Osteoblast (primary cell): ENCODE measurements at regions not wholly inside any gene's neighbourhood (a gene's known extent, or its start where the extent isn't known, plus 50 kb on each side); places are given as distances from the start of the nearest gene placed in this dataset.
"Not testable (repeated sequence)": the region's sequence is repeated elsewhere in the genome, so short reads cannot be mapped to it uniquely, and the experiment has no call there.

Source experiments
- DNase-seq: peaks from one replicate; pipeline ENCODE4 v3.0.0; 2011; ENCODE audit warnings: low spot score, mixed read lengths; ENCODE audit not compliant: insufficient read length; ENCODE audit errors: missing footprints
- H2AFZ ChIP-seq: 2 replicates; pipeline ENCODE4 v1.6.0; 2011; ENCODE audit warnings: mild to moderate bottlenecking, low read length
- H3K27ac ChIP-seq: 2 replicates; pipeline ENCODE4 v1.5.1; 2011; ENCODE audit warnings: mild to moderate bottlenecking, low read depth, low read length, moderate library complexity
- H3K27me3 ChIP-seq: 2 replicates; pipeline ENCODE4 v1.6.0; 2012; ENCODE audit warnings: mild to moderate bottlenecking, control low read depth, inconsistent platforms, low read length, moderate library complexity; ENCODE audit not compliant: insufficient read depth
- H3K36me3 ChIP-seq: 2 replicates; pipeline ENCODE4 v1.5.1; 2011; ENCODE audit warnings: mild to moderate bottlenecking, low read length, control low read depth, moderate library complexity; ENCODE audit not compliant: insufficient read depth
- H3K4me1 ChIP-seq: 2 replicates; pipeline ENCODE4 v1.5.1; 2011; ENCODE audit warnings: mild to moderate bottlenecking, low read length, control low read depth, moderate library complexity; ENCODE audit not compliant: insufficient read depth
- H3K4me2 ChIP-seq: 2 replicates; pipeline ENCODE4 v1.6.0; 2011; ENCODE audit warnings: mild to moderate bottlenecking, low read length; ENCODE audit not compliant: insufficient read depth
- H3K4me3 ChIP-seq: fragments of 200-600 bp; sonication (generic); 3 replicates; pipeline ENCODE4 v1.5.1; 2012; ENCODE audit warnings: mild to moderate bottlenecking, low read length, inconsistent platforms; ENCODE audit not compliant: insufficient read depth
- H3K79me2 ChIP-seq: 2 replicates; pipeline ENCODE4 v1.6.0; 2012; ENCODE audit warnings: mild to moderate bottlenecking, low read length, control low read depth, inconsistent platforms; ENCODE audit not compliant: insufficient read depth
- H3K9me3 ChIP-seq: 2 replicates; pipeline ENCODE4 v1.5.1; 2011; ENCODE audit warnings: low read depth, low read length, control low read depth
- H4K20me1 ChIP-seq: 2 replicates; pipeline ENCODE4 v1.6.0; 2012; ENCODE audit warnings: mild to moderate bottlenecking, low read length, control low read depth; ENCODE audit not compliant: insufficient read depth
- TF ChIP-seq, protein P1 (sequence below): IDR thresholded peaks from 2 replicates; pipeline ENCODE4 v1.5.1; 2011; ENCODE audit warnings: mild to moderate bottlenecking, low read depth, low read length, moderate library complexity; ENCODE audit errors: extremely low read depth

DNA sequence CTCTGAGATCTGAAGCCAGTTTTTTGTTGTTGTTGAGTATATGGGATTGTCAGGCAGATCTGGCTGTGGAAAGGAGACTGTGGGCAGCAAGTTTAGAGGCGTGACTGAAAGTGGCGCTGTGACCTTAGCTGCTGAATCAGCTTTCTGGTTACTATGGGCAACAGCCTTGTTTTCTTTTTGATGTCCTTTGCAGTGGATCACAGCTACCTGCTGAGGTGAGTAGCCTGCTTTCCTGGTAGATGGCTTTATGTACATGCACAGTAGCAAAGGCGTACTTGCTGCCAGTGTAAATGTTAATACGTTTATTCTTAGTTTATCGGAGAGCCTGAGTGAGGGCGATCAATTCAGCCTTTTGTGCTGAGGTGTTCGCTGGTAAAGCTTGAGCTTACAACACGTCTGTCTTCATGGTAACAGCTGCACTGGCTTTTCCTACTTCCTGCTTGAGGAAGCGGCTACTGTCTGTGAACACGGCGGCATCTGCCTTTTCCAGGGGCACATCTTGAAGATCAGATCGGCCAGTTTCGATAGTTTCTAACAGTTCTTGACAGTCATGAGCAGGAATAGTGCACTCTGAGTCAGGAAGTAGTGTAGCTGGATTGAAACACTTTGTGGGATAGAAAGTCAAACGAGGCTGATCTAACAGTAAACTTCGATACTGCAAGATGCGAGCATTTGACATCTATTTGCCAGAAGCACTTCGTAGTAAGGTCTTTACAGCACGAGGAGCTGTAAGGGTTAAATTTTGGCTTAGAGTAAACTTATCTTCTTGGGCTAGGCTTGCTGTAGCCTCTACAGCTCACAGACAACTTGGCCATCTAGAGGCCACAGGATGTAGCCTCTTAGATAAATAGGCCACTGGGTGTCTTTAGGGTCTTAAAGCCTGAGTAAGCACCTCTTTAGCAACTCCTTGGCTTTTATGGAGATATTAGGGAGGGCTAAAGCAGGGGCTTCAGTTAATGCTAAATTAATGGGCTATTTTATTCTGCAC lies 161.1 kb upstream of the FRG2C start:
- TF ChIP-seq, protein P1, sequence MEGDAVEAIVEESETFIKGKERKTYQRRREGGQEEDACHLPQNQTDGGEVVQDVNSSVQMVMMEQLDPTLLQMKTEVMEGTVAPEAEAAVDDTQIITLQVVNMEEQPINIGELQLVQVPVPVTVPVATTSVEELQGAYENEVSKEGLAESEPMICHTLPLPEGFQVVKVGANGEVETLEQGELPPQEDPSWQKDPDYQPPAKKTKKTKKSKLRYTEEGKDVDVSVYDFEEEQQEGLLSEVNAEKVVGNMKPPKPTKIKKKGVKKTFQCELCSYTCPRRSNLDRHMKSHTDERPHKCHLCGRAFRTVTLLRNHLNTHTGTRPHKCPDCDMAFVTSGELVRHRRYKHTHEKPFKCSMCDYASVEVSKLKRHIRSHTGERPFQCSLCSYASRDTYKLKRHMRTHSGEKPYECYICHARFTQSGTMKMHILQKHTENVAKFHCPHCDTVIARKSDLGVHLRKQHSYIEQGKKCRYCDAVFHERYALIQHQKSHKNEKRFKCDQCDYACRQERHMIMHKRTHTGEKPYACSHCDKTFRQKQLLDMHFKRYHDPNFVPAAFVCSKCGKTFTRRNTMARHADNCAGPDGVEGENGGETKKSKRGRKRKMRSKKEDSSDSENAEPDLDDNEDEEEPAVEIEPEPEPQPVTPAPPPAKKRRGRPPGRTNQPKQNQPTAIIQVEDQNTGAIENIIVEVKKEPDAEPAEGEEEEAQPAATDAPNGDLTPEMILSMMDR, result peak; percentile 32
- Histone ChIP-seq H3K4me3 (peak overlapping the region; percentile 60), H2AFZ (peak overlapping the region; percentile 80), H3K4me2 (peak overlapping the region; percentile 79)
- not testable (repeated sequence) for H4K20me1 ChIP-seq, H3K27me3 ChIP-seq, H3K4me1 ChIP-seq, H3K9me3 ChIP-seq, H3K36me3 ChIP-seq, H3K27ac ChIP-seq, DNase-seq, H3K79me2 ChIP-seq

DNA sequence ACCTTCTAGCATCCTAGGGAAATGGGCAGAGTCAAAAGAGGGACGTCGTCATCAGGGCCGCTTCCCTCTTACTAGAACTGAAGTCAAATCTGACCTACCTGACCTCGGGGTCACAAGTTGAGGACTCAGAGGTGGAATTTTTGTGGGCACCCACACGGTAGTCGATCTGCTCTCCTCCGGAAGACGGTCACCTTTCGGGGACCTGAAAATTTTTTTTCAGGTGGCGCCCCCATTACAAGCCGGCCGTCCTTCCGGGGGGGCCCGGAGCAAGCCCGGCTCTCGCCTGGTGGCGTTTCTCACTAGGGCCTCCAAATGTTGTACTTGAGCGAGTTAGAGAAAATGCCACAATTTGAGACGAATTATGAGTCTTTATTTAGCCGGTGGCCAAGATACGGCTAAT lies 157.5 kb upstream of the FRG2C start:
- no peak overlapping the region for H3K4me3 ChIP-seq
- peaks cover 3% of the 10 kb centered on the region for H3K4me1 ChIP-seq
- no peaks in the 10 kb centered on the region for H3K9me3 ChIP-seq
- no peak overlapping the region for H2AFZ ChIP-seq
- no peak overlapping the region for H3K4me2 ChIP-seq
- TF ChIP-seq, protein P1, result no peak
- DNase-seq, result no peak
- H3K27ac ChIP-seq, result no peak overlapping the region
- H3K27me3 ChIP-seq, result no peaks in the 10 kb centered on the region
- H3K79me2 ChIP-seq, result no peaks in the 10 kb centered on the region
- no peaks in the 10 kb centered on the region for H3K36me3 ChIP-seq
- H4K20me1 ChIP-seq, result no peaks in the 10 kb centered on the region

- H3K9me3 ChIP-seq, H3K27ac ChIP-seq, H3K4me3 ChIP-seq, H2AFZ ChIP-seq, DNase-seq, H3K79me2 ChIP-seq, H3K36me3 ChIP-seq, H3K27me3 ChIP-seq, H3K4me2 ChIP-seq, H3K4me1 ChIP-seq, H4K20me1 ChIP-seq: not testable (repeated sequence)
These were observed 156.2 kb upstream of the FRG2C start for GRCh38 chr3:75507956-75508355.

- not testable (repeated sequence) for H3K4me3 ChIP-seq, H3K27me3 ChIP-seq, DNase-seq, H3K79me2 ChIP-seq, H2AFZ ChIP-seq, H3K9me3 ChIP-seq, H4K20me1 ChIP-seq, H3K4me2 ChIP-seq, H3K4me1 ChIP-seq, H3K27ac ChIP-seq, H3K36me3 ChIP-seq
These were observed 136.5 kb upstream of the FRG2C start for GRCh38 chr3:75527657-75528056.

DNA sequence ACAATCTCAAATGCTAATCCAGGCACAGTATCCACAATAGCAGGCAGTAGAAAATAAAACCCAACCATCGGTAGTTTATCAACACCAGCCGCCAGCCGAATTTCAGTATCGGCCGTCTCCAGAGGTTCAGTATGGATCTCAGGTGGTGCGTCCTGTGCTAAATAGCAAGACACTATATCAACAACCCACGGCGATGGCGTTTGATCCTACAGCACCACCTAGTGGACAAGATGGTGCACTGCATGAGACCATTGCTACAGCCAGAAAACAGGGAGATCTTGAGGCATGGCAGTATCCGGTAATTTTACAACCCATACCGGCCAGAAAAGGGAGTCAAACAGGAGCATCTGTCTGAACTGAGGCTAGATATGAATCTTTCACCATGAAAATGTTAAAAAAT lies 112.0 kb upstream of the FRG2C start:
- not testable (repeated sequence) for H3K4me2 ChIP-seq, H3K4me3 ChIP-seq, H3K27ac ChIP-seq, H3K79me2 ChIP-seq, H4K20me1 ChIP-seq, H3K4me1 ChIP-seq, H3K27me3 ChIP-seq, H3K9me3 ChIP-seq, H2AFZ ChIP-seq, DNase-seq, H3K36me3 ChIP-seq
- TF ChIP-seq, protein P1, result peak; percentile 18

GRCh38 chr3:75564427-75564826 lies 99.7 kb upstream of the FRG2C start:
- not testable (repeated sequence) for H3K36me3 ChIP-seq, H3K4me2 ChIP-seq, H3K4me3 ChIP-seq, H3K9me3 ChIP-seq, DNase-seq, H3K27me3 ChIP-seq, H3K79me2 ChIP-seq, H3K4me1 ChIP-seq, H2AFZ ChIP-seq, H3K27ac ChIP-seq, H4K20me1 ChIP-seq

GRCh38 chr3:75572303-75572702 lies 91.8 kb upstream of the FRG2C start:
- H2AFZ ChIP-seq, H3K36me3 ChIP-seq, H3K27ac ChIP-seq, H3K4me1 ChIP-seq, H3K4me2 ChIP-seq, H3K4me3 ChIP-seq, DNase-seq, H3K27me3 ChIP-seq, H3K79me2 ChIP-seq, H4K20me1 ChIP-seq, H3K9me3 ChIP-seq: not testable (repeated sequence)
